ENCODE measurements at regions not wholly inside any gene's neighbourhood (a gene's known extent, or its start where the extent isn't known, plus 50 kb on each side); places are given as distances from the start of the nearest gene placed in this dataset.

DNA sequence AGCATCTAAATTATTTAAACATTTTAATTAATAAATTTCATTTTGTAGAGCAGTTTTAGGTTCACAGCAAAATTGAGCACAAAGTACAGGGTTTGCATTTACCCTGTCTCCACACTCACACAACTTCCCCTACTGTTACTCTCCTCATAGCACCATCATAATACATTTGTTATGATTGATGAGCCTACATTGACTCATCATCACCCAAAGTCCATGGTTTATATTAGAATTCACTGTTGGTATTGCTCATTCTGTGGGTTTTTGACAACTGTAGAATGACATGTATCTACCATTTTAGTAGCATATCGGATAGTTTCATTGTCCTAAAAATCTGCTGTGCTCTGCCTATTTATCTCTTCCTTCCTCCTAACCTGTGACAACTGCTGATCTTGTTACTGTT lies 411.1 kb upstream of the MPDZ start:
- H2BK12ac ChIP-seq (ENCODE audit: insufficient read length, low read depth, low read length): no peak overlapping the region
- no peak for DNase-seq
- no peaks in the 10 kb centered on the region for H4K20me1 ChIP-seq (ENCODE audit: control insufficient read depth, insufficient read depth, insufficient read length)
- Mint-ChIP-seq H3K36me3 (ENCODE audit: insufficient read depth in 1 of 3, low read depth in 3 of 3) (peaks cover 9 to 26% (median 15%) of the 10 kb centered on the region in 3 experiments), H3K9me3 (peaks cover 19 to 27% of the 10 kb centered on the region in 2 experiments; a peak in 4 of 5 replicates), H3K27me3 (ENCODE audit: low read depth) (no peaks in the 10 kb centered on the region), H3K27ac (no peak overlapping the region), H3K4me3 (no peak overlapping the region), H3K4me1 (peaks cover 19 to 20% of the 10 kb centered on the region in 2 experiments)
- no peaks in the 10 kb centered on the region for H3K79me2 ChIP-seq (ENCODE audit: insufficient read depth, low read length)
- no peak overlapping the region for H4K8ac ChIP-seq (replicated peaks; ENCODE audit: insufficient read length, low read depth, low read length)
- H3K9ac ChIP-seq (ENCODE audit: extremely low read depth, insufficient read length, low read length): no peak overlapping the region
- H3K4ac ChIP-seq (ENCODE audit: low read depth, low read length): no peak overlapping the region
- 0 out of 2 replicates have a peak, but pooled peaks cover 3% of the 10 kb centered on the region for H3K4me1 ChIP-seq (ENCODE audit: insufficient read depth, low read length)
- H3K23me2 ChIP-seq (ENCODE audit: insufficient read length, low read depth, low read length, poor library complexity, severe bottlenecking): no peaks in the 10 kb centered on the region
- no peaks in the 10 kb centered on the region for H3K9me3 ChIP-seq (ENCODE audit: control insufficient read depth, low read depth, low read length)
- H3T11ph ChIP-seq (ENCODE audit: low read length): no peak overlapping the region
- H3K79me1 ChIP-seq (ENCODE audit: insufficient read depth, low read depth, low read length, poor library complexity, severe bottlenecking): no peaks in the 10 kb centered on the region
- no CpG with 5 or more reads among the region's 1 CpG for WGBS (ENCODE audit: extremely low coverage, insufficient read length, low lambda C conversion rate)
- TF ChIP-seq, protein P1, sequence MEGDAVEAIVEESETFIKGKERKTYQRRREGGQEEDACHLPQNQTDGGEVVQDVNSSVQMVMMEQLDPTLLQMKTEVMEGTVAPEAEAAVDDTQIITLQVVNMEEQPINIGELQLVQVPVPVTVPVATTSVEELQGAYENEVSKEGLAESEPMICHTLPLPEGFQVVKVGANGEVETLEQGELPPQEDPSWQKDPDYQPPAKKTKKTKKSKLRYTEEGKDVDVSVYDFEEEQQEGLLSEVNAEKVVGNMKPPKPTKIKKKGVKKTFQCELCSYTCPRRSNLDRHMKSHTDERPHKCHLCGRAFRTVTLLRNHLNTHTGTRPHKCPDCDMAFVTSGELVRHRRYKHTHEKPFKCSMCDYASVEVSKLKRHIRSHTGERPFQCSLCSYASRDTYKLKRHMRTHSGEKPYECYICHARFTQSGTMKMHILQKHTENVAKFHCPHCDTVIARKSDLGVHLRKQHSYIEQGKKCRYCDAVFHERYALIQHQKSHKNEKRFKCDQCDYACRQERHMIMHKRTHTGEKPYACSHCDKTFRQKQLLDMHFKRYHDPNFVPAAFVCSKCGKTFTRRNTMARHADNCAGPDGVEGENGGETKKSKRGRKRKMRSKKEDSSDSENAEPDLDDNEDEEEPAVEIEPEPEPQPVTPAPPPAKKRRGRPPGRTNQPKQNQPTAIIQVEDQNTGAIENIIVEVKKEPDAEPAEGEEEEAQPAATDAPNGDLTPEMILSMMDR (conservative IDR thresholded peaks at IDR 0.05): no peak
- no peak overlapping the region for H3K23ac ChIP-seq (ENCODE audit: insufficient read length, low read depth, low read length)
- H3K27me3 ChIP-seq (ENCODE audit: insufficient read depth, low read length): no peaks in the 10 kb centered on the region
- H3K14ac ChIP-seq (ENCODE audit: insufficient read depth, low read length): no peak overlapping the region
- H3K56ac ChIP-seq (ENCODE audit: insufficient read length, low read depth, low read length): no peak overlapping the region
- no peak overlapping the region for H4K5ac ChIP-seq (ENCODE audit: insufficient read length, low read depth, low read length)
- no peak overlapping the region for H2BK15ac ChIP-seq (ENCODE audit: low read depth, low read length)
- no peak overlapping the region for H4K91ac ChIP-seq (ENCODE audit: insufficient read length, low read depth, low read length)
- H3K27ac ChIP-seq (ENCODE audit: insufficient read length, low read depth, low read length): no peak overlapping the region
- no peak overlapping the region for H2AK5ac ChIP-seq (ENCODE audit: insufficient read length, low read length)
- no peak overlapping the region for H2AFZ ChIP-seq (ENCODE audit: low read length)
- H2BK120ac ChIP-seq (ENCODE audit: low read depth, low read length, poor library complexity, severe bottlenecking): no peak overlapping the region
- H3K18ac ChIP-seq (ENCODE audit: insufficient read length, low read depth, low read length): no peak overlapping the region
- no peak overlapping the region for H2BK20ac ChIP-seq (ENCODE audit: low read depth, low read length, poor library complexity, severe bottlenecking)
- no peak overlapping the region for H2BK5ac ChIP-seq (ENCODE audit: insufficient read length, low read length)
- H3K4me2 ChIP-seq (ENCODE audit: insufficient read depth, insufficient read length, low read length): no peak overlapping the region
